Gastrocnemius medialis (tissue), 4 donors: ENCODE measurements at regions not wholly inside any gene's neighbourhood (a gene's known extent, or its start where the extent isn't known, plus 50 kb on each side); places are given as distances from the start of the nearest gene placed in this dataset.

Experiments
- ATAC-seq, 2 donors: fragments of 150-250 bp; one replicate each; pipeline ENCODE4 v1.9.1; 2016
- DNase-seq, 2 donors: peaks; one replicate each; pipeline ENCODE4 v3.0.0-alpha.2; 2019
- H3K27ac ChIP-seq, 4 donors: fragments of 200-600 bp; sonication (generic); 1 replicate in 1 of 4; 2 replicates in 3 of 4; pipeline ENCODE4 v1.5.1; 2016 to 2018; ENCODE audit warnings: mild to moderate bottlenecking in 2 of 4, moderate library complexity in 1 of 4
- H3K27me3 ChIP-seq, 3 donors: fragments of 200-600 bp; sonication (generic) in 2 of 3; 1 replicate in 1 of 3; 2 replicates in 2 of 3; pipeline versions ENCODE4 v1.5.1 to v1.6.0; 2016 to 2019; ENCODE audit warnings: mild to moderate bottlenecking in 1 of 3, moderate library complexity in 1 of 3
- H3K36me3 ChIP-seq, 2 donors: fragments of 200-600 bp; sonication (generic) in 1 of 2; one replicate each; pipeline ENCODE4 v1.5.1; 2017 to 2018
- H3K4me1 ChIP-seq, 2 donors: fragments of 200-600 bp; sonication (generic) in 1 of 2; one replicate each; pipeline ENCODE4 v1.5.1; 2016 to 2017; ENCODE audit warnings: mild to moderate bottlenecking in 2 of 2
- H3K4me3 ChIP-seq, 4 donors: fragments of 200-600 bp; sonication (generic) in 3 of 4; 1 replicate in 1 of 4; 2 replicates in 3 of 4; pipeline ENCODE4 v1.5.1; 2016 to 2019; ENCODE audit warnings: mild to moderate bottlenecking in 2 of 4
- H3K9me3 ChIP-seq, 3 donors: fragments of 200-600 bp; sonication (generic) in 2 of 3; 1 replicate in 1 of 3; 2 replicates in 2 of 3; pipeline ENCODE4 v1.5.1; 2016 to 2019
- CTCF ChIP-seq, 5 experiments: fragments of 450-650 bp in 3 of 5; fragments of 200-600 bp in 2 of 5; sonication (generic) in 2 of 5; IDR thresholded peaks in 4 of 5; conservative IDR thresholded peaks in 1 of 5; 1 replicate in 4 of 5; 2 replicates in 1 of 5; pipeline ENCODE4 v1.5.1; 2016 to 2019; ENCODE audit warnings: antibody characterized with exemption in 5 of 5, mild to moderate bottlenecking in 3 of 5, moderate library complexity in 3 of 5
- POLR2A ChIP-seq, 2 donors: fragments of 450-650 bp; IDR thresholded peaks; one replicate each; pipeline ENCODE4 v1.6.1; 2017; ENCODE audit warnings: antibody characterized with exemption in 2 of 2, mild to moderate bottlenecking in 2 of 2, moderate library complexity in 2 of 2
- in situ Hi-C, 4 donors: fragments of 200-750 bp; cut with MboI; loops; one replicate each; pipeline versions ENCODE4 v1.15.0 to v1.8.0; 2017; ENCODE audit warnings: low sequenced_read_pairs in 4 of 4
- intact Hi-C: fragments of 100-400 bp; cut with DNase I; formaldehyde crosslinking; loops from one replicate; pipeline ENCODE4 v1.15.1; 2023; ENCODE audit warnings: low total_unique reads

DNA sequence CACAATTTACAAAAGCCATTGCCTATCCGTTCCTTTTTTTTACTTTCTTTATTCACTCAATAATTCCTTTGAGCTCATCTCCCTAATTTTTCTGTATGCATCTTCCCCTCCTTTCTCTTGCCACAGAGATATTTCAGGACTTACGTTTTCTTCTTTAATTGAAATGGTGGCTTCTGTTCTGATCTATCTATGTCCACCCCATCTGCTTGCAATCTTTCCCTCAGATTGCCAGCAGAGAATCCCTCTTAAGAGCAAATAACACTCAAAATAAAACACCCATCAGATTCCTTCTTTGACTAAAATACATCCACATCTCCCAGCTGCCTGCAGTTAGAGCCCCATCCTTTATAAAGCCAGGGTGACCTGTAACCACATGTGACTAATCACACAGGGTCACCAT lies 478.6 kb downstream of the EFNB2 start:
- in situ Hi-C loops = no loop called here
- DNase-seq (no peak), ATAC-seq (no peak)
- H3K9me3 ChIP-seq = no peaks in the 10 kb centered on the region
- no peak overlapping the region for H3K4me3 ChIP-seq
- TF ChIP-seq POLR2A (IDR thresholded peaks at IDR 0.05) = no peak
- TF ChIP-seq CTCF (IDR thresholded peaks at IDR 0.05 in 4 of 5, conservative IDR thresholded peaks at IDR 0.05 in 1 of 5) = no peak
- no peaks in the 10 kb centered on the region for H3K27me3 ChIP-seq
- no peak overlapping the region for H3K27ac ChIP-seq
- intact Hi-C loops = no loop called here
- H3K36me3 ChIP-seq = no peaks in the 10 kb centered on the region
- H3K4me1 ChIP-seq = no peaks in the 10 kb centered on the region

- ATAC-seq = no peak
- in situ Hi-C loops = no loop called here
Observed at GRCh38 chr13:106052200-106052767, 483.2 kb downstream of the EFNB2 start.

DNA sequence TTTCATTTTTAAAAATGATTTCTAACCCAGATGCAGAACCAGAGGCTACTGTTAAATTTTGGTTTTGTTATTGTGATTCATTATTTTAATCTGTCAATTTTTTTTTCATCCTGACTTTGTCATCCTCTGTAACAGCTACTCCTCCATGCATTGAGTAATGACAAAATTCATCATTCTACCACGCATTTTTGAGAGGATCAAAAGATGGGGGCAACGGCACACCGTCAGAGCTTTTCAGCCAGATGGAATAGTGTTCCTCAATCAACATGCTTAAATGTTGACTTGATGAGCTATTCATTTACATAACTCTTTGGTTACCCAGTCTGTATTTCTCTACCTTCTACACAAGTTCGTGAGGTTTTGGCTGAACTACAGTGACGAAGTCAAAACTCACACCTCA lies 486.3 kb downstream of the EFNB2 start:
- in situ Hi-C loops = no loop called here
- ATAC-seq = no peak

More at GRCh38 chr13:106052200-106052767, 483.2 kb downstream of the EFNB2 start:
- Histone ChIP-seq H3K36me3 (no peaks in the 10 kb centered on the region), H3K9me3 (no peaks in the 10 kb centered on the region), H3K27me3 (no peaks in the 10 kb centered on the region), H3K27ac (no peak overlapping the region), H3K4me1 (no peaks in the 10 kb centered on the region), H3K4me3 (no peak overlapping the region)
- intact Hi-C loops = no loop called here
- no peak for TF ChIP-seq CTCF (IDR thresholded peaks at IDR 0.05 in 4 of 5, conservative IDR thresholded peaks at IDR 0.05 in 1 of 5)
- no peak for TF ChIP-seq POLR2A (IDR thresholded peaks at IDR 0.05)
- DNase-seq = no peak

DNA sequence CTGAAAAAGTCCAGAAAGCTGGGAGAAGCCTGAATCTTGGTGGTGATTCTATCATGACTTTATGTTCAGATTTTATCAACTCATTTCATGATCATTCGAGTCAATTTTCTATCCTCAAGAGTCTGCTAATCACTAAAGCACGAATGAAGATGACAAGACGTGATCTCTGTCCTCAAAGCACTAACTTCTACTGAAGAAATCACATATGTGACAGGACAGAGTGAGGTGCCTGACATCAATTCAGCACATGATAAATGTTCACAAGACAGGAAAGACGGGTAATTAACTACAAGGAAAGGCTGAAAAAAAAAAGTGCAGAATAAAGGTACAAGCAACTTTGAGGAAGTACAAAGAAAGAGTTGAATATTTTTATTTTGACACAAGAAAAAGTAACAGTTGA lies 487.1 kb downstream of the EFNB2 start:
- H3K27me3 ChIP-seq = no peaks in the 10 kb centered on the region
- no peaks in the 10 kb centered on the region for H3K9me3 ChIP-seq
- ATAC-seq = no peak
- no peaks in the 10 kb centered on the region for H3K4me1 ChIP-seq
- no peak for TF ChIP-seq POLR2A (IDR thresholded peaks at IDR 0.05)
- TF ChIP-seq CTCF (IDR thresholded peaks at IDR 0.05 in 4 of 5, conservative IDR thresholded peaks at IDR 0.05 in 1 of 5) = no peak
- DNase-seq = no peak
- no peak overlapping the region for H3K4me3 ChIP-seq
- no peaks in the 10 kb centered on the region for H3K36me3 ChIP-seq
- in situ Hi-C loops = no loop called here
- intact Hi-C loops = no loop called here
- no peak overlapping the region for H3K27ac ChIP-seq

More for the DNA sequence above, 486.3 kb downstream of the EFNB2 start:
- H3K9me3 ChIP-seq = no peaks in the 10 kb centered on the region
- no peak overlapping the region for H3K27ac ChIP-seq
- no peaks in the 10 kb centered on the region for H3K27me3 ChIP-seq
- no peak for TF ChIP-seq CTCF (IDR thresholded peaks at IDR 0.05 in 4 of 5, conservative IDR thresholded peaks at IDR 0.05 in 1 of 5)
- no peak for TF ChIP-seq POLR2A (IDR thresholded peaks at IDR 0.05)
- H3K36me3 ChIP-seq = no peaks in the 10 kb centered on the region
- H3K4me1 ChIP-seq = no peaks in the 10 kb centered on the region
- no peak for DNase-seq
- intact Hi-C loops = no loop called here
- H3K4me3 ChIP-seq = no peak overlapping the region

- TF ChIP-seq POLR2A (IDR thresholded peaks at IDR 0.05) (no peak), CTCF (IDR thresholded peaks at IDR 0.05 in 4 of 5, conservative IDR thresholded peaks at IDR 0.05 in 1 of 5) (no peak)
- Histone ChIP-seq H3K4me1 (no peaks in the 10 kb centered on the region), H3K27ac (no peak overlapping the region), H3K4me3 (no peak overlapping the region), H3K27me3 (no peaks in the 10 kb centered on the region), H3K9me3 (no peaks in the 10 kb centered on the region), H3K36me3 (no peaks in the 10 kb centered on the region)
- in situ Hi-C loops = no loop called here
- intact Hi-C loops = no loop called here
- ATAC-seq (no peak), DNase-seq (no peak)
Observed at GRCh38 chr13:106047859-106048258, 487.6 kb downstream of the EFNB2 start.
